Gastroesophageal sphincter (tissue), 3 donors: ENCODE measurements at regions not wholly inside any gene's neighbourhood (a gene's known extent, or its start where the extent isn't known, plus 50 kb on each side); places are given as distances from the start of the nearest gene placed in this dataset.

ENCODE experiments used
- CTCF ChIP-seq, 4 experiments: fragments of 200-600 bp in 2 of 4; fragments of 450-650 bp in 2 of 4; sonication (generic) in 1 of 4; IDR thresholded peaks; one replicate each; pipeline ENCODE4 v1.5.1; 2017 to 2019; ENCODE audit warnings: antibody characterized with exemption in 4 of 4, mild to moderate bottlenecking in 2 of 4, moderate library complexity in 2 of 4
- POLR2AphosphoS5 ChIP-seq: sonication (generic); formaldehyde crosslinking; IDR thresholded peaks from one replicate; pipeline ENCODE4 v1.6.1; 2017; ENCODE audit warnings: antibody characterized with exemption

GRCh38 chr14:83575301-83575700, 1954.6 kb upstream of the FLRT2 start:
- TF ChIP-seq CTCF (IDR thresholded peaks at IDR 0.05) (no peak), POLR2AphosphoS5 (no peak)
